ENCODE measurements at regions not wholly inside any gene's neighbourhood (a gene's known extent, or its start where the extent isn't known, plus 50 kb on each side); places are given as distances from the start of the nearest gene placed in this dataset.

DNA sequence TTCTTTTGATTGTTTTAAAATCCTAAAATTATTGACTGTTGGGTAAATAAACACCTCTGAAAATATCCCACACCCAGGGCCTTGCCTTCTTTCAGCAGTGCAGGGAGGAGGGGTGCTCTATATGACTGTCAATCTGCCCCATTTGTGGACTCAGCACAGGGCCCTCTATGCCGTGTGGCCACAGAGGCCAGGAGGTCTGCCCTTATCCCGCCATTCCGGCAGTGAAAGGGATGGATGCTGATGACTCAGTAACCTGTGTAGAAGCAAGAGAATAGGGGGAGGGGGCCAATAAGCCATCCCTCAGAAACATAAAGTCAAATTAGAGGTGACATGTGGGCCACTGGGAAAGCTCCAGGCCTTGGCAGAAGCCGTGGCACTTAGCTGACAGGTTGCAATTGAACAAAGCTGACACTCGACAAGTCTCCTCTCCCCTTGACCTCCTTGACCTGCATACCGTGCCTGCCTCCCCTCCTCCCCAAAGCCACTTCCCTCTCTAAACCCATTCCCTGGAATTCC lies 281.4 kb upstream of the DYNLRB2 start:
- ChIA-PET POLR2A (no interaction called here), CTCF (no interaction called here)
- no peak for FAIRE-seq

DNA sequence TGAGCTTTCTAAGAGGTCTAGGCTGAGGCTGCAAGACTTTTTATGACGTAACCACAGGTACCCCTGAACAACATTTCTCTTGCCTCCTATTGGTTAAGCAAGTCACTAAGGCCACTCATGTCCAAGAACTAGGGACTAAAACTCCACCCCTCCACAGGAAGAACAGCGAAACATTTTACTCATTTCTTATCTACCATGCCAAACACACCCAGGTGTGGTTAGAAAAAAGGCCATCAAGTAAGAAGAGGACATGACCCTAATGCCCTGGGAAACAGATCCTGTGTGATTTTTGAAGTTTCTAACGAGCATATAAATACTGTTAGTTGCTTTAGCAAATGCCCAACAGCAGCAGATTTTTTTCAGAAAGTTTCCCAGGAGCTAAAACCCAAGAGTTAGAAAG lies 282.4 kb upstream of the DYNLRB2 start:
- ChIA-PET POLR2A (no interaction called here), CTCF (no interaction called here)
- dilution Hi-C loops (cut with MboI; ENCODE audit: extremely low pct_ligation_motif_present, low sequenced_read_pairs) = no loop called here
- H3K9me1 ChIP-seq (replicated peaks; ENCODE audit: control insufficient read depth, extremely low read depth, insufficient read depth, low read length) = no peaks in the 10 kb centered on the region
- H3K79me2 ChIP-seq (ENCODE audit: control insufficient read depth, insufficient read depth, low read length) = no peaks in the 10 kb centered on the region
- no peak overlapping the region for H3K9ac ChIP-seq (replicated peaks; ENCODE audit: extremely low read depth, insufficient read depth, low read length)
- no peak overlapping the region for H3K27ac ChIP-seq (ENCODE audit: insufficient read depth, low read depth, low read length)
- intact Hi-C loops (cut with micrococcal nuclease) = no loop called here
- no peaks in the 10 kb centered on the region for H3K9me3 ChIP-seq (replicated peaks; ENCODE audit: control insufficient read depth, insufficient read depth, low read length)
- H3K4me2 ChIP-seq (ENCODE audit: insufficient read depth, low read length) = no peak overlapping the region
- FAIRE-seq (no peak), DNase-seq (ENCODE audit: low read depth, low spot score) (no peak)
- H3K4me1 ChIP-seq (ENCODE audit: control insufficient read depth, extremely low read depth, insufficient read depth, low read length) = peaks cover 3% of the 10 kb centered on the region
- BruUV-seq (replicated peaks) = no TSS peak
- H2AFZ ChIP-seq (ENCODE audit: low read depth, low read length) = no peak overlapping the region
- no peak overlapping the region for H3K4me3 ChIP-seq (replicated peaks in 1 of 3; ENCODE audit: insufficient read depth in 1 of 3, low read depth in 1 of 3, low read length in 3 of 3)
- TF ChIP-seq MYC (IDR thresholded peaks at IDR 0.05; ENCODE audit: low read depth, low read length) = no peak
- TF ChIP-seq EZH2 (IDR thresholded peaks at IDR 0.05; ENCODE audit: borderline replicate concordance, low read depth, low read length, severe bottlenecking) = no peak
- no peak for TF ChIP-seq FOS (IDR thresholded peaks at IDR 0.05; ENCODE audit: borderline replicate concordance, insufficient read depth, low read length)
- TF ChIP-seq JUN (IDR thresholded peaks at IDR 0.05; ENCODE audit: borderline replicate concordance, insufficient read depth, insufficient read length, low read depth) = no peak
- no peak for TF ChIP-seq POLR2AphosphoS5 (IDR thresholded peaks at IDR 0.05; ENCODE audit: insufficient read depth, low read depth, low read length)
- TF ChIP-seq, protein P1, sequence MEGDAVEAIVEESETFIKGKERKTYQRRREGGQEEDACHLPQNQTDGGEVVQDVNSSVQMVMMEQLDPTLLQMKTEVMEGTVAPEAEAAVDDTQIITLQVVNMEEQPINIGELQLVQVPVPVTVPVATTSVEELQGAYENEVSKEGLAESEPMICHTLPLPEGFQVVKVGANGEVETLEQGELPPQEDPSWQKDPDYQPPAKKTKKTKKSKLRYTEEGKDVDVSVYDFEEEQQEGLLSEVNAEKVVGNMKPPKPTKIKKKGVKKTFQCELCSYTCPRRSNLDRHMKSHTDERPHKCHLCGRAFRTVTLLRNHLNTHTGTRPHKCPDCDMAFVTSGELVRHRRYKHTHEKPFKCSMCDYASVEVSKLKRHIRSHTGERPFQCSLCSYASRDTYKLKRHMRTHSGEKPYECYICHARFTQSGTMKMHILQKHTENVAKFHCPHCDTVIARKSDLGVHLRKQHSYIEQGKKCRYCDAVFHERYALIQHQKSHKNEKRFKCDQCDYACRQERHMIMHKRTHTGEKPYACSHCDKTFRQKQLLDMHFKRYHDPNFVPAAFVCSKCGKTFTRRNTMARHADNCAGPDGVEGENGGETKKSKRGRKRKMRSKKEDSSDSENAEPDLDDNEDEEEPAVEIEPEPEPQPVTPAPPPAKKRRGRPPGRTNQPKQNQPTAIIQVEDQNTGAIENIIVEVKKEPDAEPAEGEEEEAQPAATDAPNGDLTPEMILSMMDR (IDR thresholded peaks at IDR 0.05; ENCODE audit: extremely low read depth in 1 of 2, insufficient read depth in 1 of 2, low read depth in 1 of 2, low read length in 2 of 2) = no peak
- TF ChIP-seq POLR2A (IDR thresholded peaks at IDR 0.05; ENCODE audit: low read depth, low read length) = no peak
- no peak for TF ChIP-seq GATA2 (IDR thresholded peaks at IDR 0.05; ENCODE audit: insufficient read depth, insufficient read length, low read depth, low read length)
- TF ChIP-seq, protein P2, sequence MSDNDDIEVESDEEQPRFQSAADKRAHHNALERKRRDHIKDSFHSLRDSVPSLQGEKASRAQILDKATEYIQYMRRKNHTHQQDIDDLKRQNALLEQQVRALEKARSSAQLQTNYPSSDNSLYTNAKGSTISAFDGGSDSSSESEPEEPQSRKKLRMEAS (IDR thresholded peaks at IDR 0.05; ENCODE audit: insufficient read depth, insufficient read length) = no peak
- no peaks in the 10 kb centered on the region for H4K20me1 ChIP-seq (replicated peaks; ENCODE audit: control insufficient read depth, extremely low read depth, insufficient read depth, low read length)
- no peaks in the 10 kb centered on the region for H3K27me3 ChIP-seq (ENCODE audit: control insufficient read depth in 2 of 2, insufficient read depth in 2 of 2, low read length in 2 of 2)
- H3K36me3 ChIP-seq (ENCODE audit: control insufficient read depth in 2 of 2, extremely low read depth in 1 of 2, insufficient read depth in 2 of 2, low read length in 2 of 2) = no peaks in the 10 kb centered on the region

More for the DNA sequence above, 281.4 kb upstream of the DYNLRB2 start:
- no peak overlapping the region for H3K4me2 ChIP-seq (ENCODE audit: insufficient read depth, low read length)
- H3K27me3 ChIP-seq (ENCODE audit: control insufficient read depth in 2 of 2, insufficient read depth in 2 of 2, low read length in 2 of 2) = no peaks in the 10 kb centered on the region
- intact Hi-C loops (cut with micrococcal nuclease) = no loop called here
- no peak for DNase-seq (ENCODE audit: low read depth, low spot score)
- no TSS peak for BruUV-seq (replicated peaks)
- no peak overlapping the region for H3K9ac ChIP-seq (replicated peaks; ENCODE audit: extremely low read depth, insufficient read depth, low read length)
- no peak overlapping the region for H2AFZ ChIP-seq (ENCODE audit: low read depth, low read length)
- no peak overlapping the region for H3K27ac ChIP-seq (ENCODE audit: insufficient read depth, low read depth, low read length)
- H4K20me1 ChIP-seq (replicated peaks; ENCODE audit: control insufficient read depth, extremely low read depth, insufficient read depth, low read length) = no peaks in the 10 kb centered on the region
- H3K4me1 ChIP-seq (ENCODE audit: control insufficient read depth, extremely low read depth, insufficient read depth, low read length) = peaks cover 3% of the 10 kb centered on the region
- H3K9me1 ChIP-seq (replicated peaks; ENCODE audit: control insufficient read depth, extremely low read depth, insufficient read depth, low read length) = no peaks in the 10 kb centered on the region
- no peaks in the 10 kb centered on the region for H3K36me3 ChIP-seq (ENCODE audit: control insufficient read depth in 2 of 2, extremely low read depth in 1 of 2, insufficient read depth in 2 of 2, low read length in 2 of 2)
- H3K9me3 ChIP-seq (replicated peaks; ENCODE audit: control insufficient read depth, insufficient read depth, low read length) = no peaks in the 10 kb centered on the region
- dilution Hi-C loops (cut with MboI; ENCODE audit: extremely low pct_ligation_motif_present, low sequenced_read_pairs) = no loop called here
- no peak overlapping the region for H3K4me3 ChIP-seq (replicated peaks in 1 of 3; ENCODE audit: insufficient read depth in 1 of 3, low read depth in 1 of 3, low read length in 3 of 3)
- no peaks in the 10 kb centered on the region for H3K79me2 ChIP-seq (ENCODE audit: control insufficient read depth, insufficient read depth, low read length)
- TF ChIP-seq GATA2 (IDR thresholded peaks at IDR 0.05; ENCODE audit: insufficient read depth, insufficient read length, low read depth, low read length) (no peak), EZH2 (IDR thresholded peaks at IDR 0.05; ENCODE audit: borderline replicate concordance, low read depth, low read length, severe bottlenecking) (no peak), POLR2AphosphoS5 (IDR thresholded peaks at IDR 0.05; ENCODE audit: insufficient read depth, low read depth, low read length) (no peak), MYC (IDR thresholded peaks at IDR 0.05; ENCODE audit: low read depth, low read length) (no peak), JUN (IDR thresholded peaks at IDR 0.05; ENCODE audit: borderline replicate concordance, insufficient read depth, insufficient read length, low read depth) (no peak), FOS (IDR thresholded peaks at IDR 0.05; ENCODE audit: borderline replicate concordance, insufficient read depth, low read length) (no peak)
- TF ChIP-seq, protein P2 (IDR thresholded peaks at IDR 0.05; ENCODE audit: insufficient read depth, insufficient read length) = no peak

Data from endothelial cell of umbilical vein (primary cell).